HG03460 (cell line): ENCODE measurements at regions not wholly inside any gene's neighbourhood (a gene's known extent, or its start where the extent isn't known, plus 50 kb on each side); places are given as distances from the start of the nearest gene placed in this dataset.

ENCODE experiments used
- ATAC-seq: cut with Tn5 transposase; IDR thresholded peaks from one replicate; pipeline ENCODE4 v1.9.1; 2021; ENCODE audit not compliant: unreplicated experiment

- no peak for ATAC-seq
Measured at GRCh38 chr3:25128735-25129134, 299.3 kb upstream of the RARB start.

DNA sequence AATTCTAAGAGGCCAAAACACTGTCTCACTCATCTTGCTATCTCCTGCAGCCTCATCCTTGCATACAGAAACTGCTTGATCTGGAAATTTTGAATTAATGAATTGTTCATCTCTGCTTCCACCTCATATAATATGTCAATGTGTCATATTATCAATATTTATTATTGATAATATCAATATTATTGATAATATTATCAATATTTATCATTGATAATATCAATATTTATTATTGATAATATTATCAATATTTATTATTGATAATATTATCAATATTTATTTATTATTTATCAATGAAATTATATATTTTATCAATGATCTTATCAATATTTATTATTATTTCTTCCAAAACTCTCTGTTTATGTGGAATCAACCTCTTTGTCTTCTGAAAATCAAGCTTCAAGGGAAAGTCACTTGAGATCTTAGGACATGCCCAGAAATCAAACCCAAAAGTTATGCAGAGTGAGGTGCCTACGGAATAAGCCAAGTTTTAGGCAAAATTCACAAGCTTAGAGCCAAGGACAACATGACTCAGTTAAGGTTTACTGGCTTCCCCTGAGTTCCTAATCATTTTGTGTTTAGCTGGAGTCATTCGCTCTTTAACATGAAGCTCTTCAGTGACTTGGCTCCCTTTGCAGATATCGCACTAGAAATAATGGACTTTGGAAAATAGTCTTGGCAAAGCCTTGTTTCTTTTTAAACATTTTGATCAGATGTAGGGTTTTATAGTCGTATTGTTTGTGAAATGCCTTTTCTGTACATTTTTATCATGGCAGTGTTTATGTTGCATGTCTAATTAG is 297.1 kb upstream of the RARB start:
- no peak for ATAC-seq

DNA sequence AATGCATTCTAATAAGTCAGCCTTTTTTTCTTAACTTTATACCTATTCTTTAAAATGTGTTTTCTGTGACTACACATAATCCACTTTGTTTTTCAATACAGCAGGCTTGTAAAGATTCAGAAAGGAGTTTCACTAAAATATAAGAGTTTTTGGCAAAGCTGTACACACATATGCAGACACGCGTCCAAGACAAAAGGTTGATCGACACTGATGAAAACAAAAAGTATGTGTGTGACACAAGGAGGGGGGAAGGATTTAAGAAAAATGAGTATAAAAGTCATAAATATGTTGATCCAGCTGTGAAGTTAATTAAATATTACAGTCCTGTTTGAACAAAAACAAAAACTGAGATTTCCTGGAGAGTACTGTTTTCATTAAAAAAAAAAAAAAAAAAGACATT is 294.5 kb upstream of the RARB start:
- no peak for ATAC-seq

DNA sequence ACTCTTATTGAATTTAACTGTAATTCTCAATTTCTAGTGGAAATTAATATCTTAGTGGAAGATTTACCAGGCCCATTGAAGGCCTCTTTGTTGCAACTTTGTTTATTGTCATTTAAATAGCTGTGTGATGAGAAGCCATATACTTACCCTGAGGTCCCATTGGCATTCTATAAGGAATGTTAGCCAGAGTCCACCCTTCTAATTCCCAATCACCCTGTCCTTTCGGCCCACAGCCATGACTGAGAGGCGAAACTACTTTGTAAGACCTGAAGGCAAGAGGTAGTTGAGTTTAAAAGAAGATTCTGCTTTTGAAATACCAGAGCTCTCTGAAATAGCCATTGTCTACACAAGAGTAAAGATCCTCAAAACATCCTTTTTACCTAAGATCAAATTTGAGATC is 290.5 kb upstream of the RARB start:
- no peak for ATAC-seq

- ATAC-seq = no peak
Measured at GRCh38 chr3:25139267-25139666, 288.8 kb upstream of the RARB start.

DNA sequence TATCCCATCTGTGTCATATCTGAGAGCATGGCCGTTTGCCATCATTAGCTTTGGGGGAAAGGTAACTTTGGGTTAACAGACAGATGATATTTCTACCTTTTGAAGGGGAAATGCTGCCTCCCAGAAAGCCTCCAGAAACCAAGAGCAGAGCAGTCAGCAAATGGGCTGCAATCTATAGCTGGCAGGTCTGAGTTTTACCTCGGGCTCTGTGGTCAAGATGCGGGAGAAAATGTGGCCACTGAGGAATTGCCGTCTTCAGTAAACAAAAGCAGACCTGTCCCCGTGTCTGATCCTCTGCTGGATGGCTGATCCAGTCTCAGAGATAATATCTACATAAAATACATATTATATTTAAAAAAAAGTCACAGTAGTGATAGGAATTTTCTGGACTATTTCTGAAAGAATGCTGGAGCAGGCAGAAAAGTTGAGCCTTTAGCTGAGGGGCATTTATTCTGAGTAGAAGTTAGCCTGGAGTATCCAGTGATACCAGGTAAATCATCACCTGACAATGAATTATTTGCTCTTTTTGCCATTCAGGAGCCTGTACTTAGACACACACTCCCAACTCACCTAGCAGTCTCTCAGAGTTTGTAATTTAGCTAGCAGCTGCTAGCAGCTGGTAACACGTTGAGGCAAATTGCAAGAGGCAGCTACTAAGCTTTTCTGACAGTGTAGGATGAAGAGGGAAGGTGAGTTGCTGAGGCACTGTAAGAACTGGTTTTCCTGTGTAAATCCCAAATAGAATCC is 285.3 kb upstream of the RARB start:
- no peak for ATAC-seq

- ATAC-seq = no peak
Measured at GRCh38 chr3:25143356-25144025, 284.6 kb upstream of the RARB start.

DNA sequence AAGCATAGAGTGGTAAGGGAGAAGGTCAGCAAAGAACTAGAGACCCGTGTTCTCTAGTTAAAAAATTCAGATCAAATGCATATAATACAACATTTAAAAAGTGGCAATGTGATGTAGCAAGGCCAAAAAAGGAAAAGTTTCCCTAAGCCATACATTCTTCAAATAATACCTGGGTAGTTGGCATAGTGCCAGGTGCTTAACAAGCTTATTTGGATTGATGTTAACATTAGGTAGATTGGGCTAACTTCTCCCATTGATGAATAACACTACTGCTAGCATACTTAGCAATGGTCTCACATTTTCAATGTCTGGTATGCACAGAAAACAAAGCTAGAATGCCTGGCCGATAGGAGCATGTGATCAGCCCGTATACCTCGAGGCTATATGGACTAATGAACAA is 283.6 kb upstream of the RARB start:
- no peak for ATAC-seq

DNA sequence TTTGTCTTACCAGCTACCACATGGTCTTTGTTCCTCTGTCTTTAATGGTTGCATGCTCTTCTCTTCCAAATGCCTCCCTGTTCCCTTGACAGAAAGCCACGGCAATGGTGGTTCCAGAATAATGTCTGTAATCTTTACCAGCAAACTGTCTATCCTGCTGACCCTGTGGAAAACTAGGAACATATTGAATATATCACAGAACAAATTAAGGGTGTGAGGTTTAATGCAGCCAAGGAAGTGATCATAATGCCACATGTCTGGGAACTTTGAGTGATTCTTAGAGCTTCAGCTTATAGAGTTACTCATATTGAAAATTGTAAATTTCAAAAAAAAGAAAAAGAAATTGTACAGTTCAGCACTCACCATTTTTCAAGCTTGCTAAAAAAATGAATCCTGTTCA is 282.9 kb upstream of the RARB start:
- ATAC-seq = no peak

- no peak for ATAC-seq
Measured at GRCh38 chr3:25150199-25150598, 277.9 kb upstream of the RARB start.

- no peak for ATAC-seq
Measured at GRCh38 chr3:25151281-25151902, 276.7 kb upstream of the RARB start.

DNA sequence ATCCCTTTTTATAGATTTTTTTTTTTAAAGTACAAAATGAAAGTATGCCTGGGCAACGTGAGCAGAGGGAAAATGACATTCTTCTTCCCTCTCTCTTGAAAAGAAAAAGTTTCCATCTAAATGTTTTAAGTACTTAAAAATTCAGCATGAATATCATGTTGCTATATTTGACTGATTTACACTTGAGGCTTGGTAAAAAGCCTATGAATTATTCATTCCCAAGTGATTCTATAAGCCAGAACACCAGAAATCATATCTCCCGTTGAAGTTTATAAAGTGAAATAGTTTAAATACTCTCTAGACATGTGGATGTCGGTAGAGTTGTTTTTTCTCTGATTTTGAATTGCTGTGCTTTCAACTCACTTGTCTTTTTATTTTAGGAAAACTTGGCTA is 276.2 kb upstream of the RARB start:
- ATAC-seq = no peak

GRCh38 chr3:25153136-25153535 is 274.9 kb upstream of the RARB start:
- ATAC-seq = no peak

DNA sequence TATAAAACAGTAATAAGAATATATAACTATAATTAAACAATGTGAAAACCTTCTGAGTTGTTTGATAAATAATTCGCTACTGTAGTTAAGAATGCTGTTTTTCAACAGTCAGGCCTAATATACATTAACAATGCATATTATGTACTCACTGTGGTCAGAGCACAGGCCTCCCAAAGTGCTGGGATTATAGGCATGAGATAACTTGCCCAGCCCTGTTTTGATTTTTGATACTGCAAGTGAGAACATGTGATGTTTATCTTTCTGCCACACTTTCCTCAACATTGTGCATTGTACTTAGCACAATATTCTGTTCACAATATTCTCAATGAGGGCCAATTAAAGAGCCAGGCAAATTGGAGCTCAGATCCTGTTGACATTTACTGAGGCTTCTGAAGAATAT is 274.5 kb upstream of the RARB start:
- ATAC-seq = no peak

DNA sequence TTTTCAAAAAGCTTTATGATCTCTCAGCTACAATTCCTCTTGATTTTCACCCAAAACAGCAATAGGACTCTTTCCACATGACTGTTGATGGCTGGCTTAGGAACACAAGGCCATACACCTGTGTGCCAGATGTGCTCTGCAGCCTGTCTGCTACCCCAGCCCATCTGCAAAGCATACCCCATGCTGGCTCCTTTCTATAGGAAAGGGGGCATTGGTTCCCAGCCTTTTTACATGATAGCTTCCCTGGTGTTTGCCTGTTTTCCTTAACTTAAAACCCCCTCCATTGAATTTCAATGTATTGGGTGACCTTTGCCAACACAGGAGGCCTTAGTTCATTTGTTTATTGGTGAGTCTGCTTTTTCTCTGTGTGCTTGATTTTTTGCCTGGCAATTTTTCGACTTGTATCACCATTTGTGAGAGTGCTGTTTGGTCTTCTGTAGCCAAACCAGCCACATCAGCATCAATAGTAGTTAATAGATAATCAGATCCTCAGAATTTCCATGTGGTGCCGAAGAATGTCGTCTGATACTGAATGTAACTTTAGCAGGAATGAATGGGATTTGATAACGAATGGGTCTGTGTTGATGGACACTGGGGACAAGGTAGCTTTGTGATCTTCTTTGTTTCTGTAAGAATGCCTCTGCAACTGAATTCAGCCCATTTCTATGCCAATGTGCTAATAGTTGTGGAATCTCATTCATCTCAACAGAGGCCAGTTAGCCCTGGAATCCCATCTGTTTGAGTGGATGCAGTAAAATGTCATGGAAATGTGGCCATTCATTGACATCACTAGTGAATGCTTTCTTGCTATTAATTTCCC is 272.2 kb upstream of the RARB start:
- no peak for ATAC-seq

- ATAC-seq = no peak
Measured at GRCh38 chr3:25156626-25157025, 271.4 kb upstream of the RARB start.

DNA sequence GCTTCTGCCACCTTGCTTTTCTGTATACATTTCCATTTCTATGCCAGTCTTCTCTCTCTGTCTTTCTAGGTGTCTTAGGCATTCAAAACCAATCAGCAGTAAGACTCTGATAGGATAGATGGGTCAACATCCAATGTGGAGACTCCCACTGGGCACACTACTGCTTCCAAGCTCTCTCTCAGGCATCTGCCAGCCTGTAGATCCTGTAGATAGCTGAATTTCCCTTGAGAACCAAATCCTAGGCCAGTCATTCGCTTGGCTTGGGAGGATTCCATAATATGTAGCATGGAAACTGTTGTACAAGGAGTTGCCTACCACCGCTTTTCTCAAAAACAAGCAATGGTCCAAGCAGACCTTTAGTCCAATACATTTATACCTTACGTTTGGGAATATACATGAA is 262.8 kb upstream of the RARB start:
- no peak for ATAC-seq

GRCh38 chr3:25166016-25166415 is 262.0 kb upstream of the RARB start:
- no peak for ATAC-seq

DNA sequence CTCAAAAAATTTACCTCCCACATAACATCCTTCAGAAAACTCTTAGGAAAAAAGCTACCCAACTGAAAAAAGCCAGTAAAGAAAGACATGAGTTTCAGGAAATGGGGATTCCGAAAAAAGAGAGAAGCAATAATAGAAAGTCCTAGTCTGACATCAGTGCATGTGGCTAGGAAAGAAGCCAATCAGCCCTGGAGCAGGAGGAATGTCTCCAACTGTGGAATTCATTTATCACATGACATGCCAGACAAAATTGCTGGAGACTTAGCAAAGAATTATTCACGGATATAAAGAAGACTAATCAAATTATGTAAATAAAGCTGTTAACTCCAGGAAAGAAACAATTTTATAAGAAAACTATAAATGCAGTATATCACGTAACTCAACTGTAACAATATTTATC is 258.9 kb upstream of the RARB start:
- no peak for ATAC-seq

DNA sequence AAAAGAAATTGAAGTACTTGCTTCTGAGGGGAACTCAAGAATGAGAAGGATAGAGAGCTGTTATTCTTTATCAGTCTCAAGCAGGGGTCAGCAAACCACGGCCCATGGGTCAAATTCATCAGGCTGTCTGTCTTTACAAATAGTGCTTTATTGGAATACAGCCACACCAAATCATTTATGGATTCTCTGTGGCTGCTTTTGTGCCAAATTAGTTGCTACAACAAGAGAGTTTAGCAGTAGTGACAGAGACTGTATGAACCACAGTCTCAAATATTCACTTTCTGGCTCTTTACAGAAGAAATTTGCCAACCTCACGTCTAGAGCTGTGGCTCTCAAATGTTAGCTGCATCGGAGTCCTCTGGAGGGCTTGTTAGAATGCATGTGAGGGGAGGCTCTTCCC is 258.0 kb upstream of the RARB start:
- no peak for ATAC-seq
